Common myeloid progenitor, CD34-positive (primary cell): ENCODE measurements at regions not wholly inside any gene's neighbourhood (a gene's known extent, or its start where the extent isn't known, plus 50 kb on each side); places are given as distances from the start of the nearest gene placed in this dataset.
A peak's percentile ranks its signal among the peaks of the same experiment; 100 is the strongest.
"Not testable (repeated sequence)": the region's sequence is repeated elsewhere in the genome, so short reads cannot be mapped to it uniquely, and the experiment has no call there.

Experiments
- CTCF ChIA-PET: fragments of 350-600 bp; sonication (Branson Sonifier 250); formaldehyde crosslinking; loops from one replicate; lab custom pipeline; 2021; ENCODE audit warnings: antibody characterized with exemption; lab: Charles Lee
- POLR2A ChIA-PET: fragments of 350-600 bp; sonication (Branson Sonifier 250); formaldehyde crosslinking; loops from one replicate; lab custom pipeline; 2021; ENCODE audit warnings: antibody characterized with exemption; lab: Charles Lee
- DNase-seq, 3 donors: peaks; one replicate each; pipeline versions ENCODE4 v3.0.0 to v3.0.0-alpha.2; 2013
- H3K27ac ChIP-seq, 2 experiments: 1 replicate in 1 of 2; 2 replicates in 1 of 2; pipeline ENCODE4 v1.7.0; 2013; ENCODE audit warnings: inconsistent platforms in 2 of 2, low read length in 2 of 2, mild to moderate bottlenecking in 2 of 2, low read depth in 1 of 2, moderate library complexity in 1 of 2; ENCODE audit not compliant: severe bottlenecking in 2 of 2, insufficient read depth in 1 of 2, poor library complexity in 1 of 2
- H3K27me3 ChIP-seq, 5 experiments: replicated peaks in 2 of 5; 1 replicate in 3 of 5; 2 replicates in 2 of 5; pipeline versions ENCODE4 v1.6.1 to v1.7.0; 2013; ENCODE audit warnings: low read length in 4 of 5, mild to moderate bottlenecking in 2 of 5, moderate library complexity in 2 of 5, inconsistent platforms in 1 of 5; ENCODE audit not compliant: insufficient read depth in 5 of 5, control insufficient read depth in 4 of 5
- H3K36me3 ChIP-seq, 4 experiments: 1 replicate in 2 of 4; 2 replicates in 2 of 4; pipeline versions ENCODE4 v1.6.1 to v1.7.0; 2013; ENCODE audit warnings: low read length in 3 of 4, control low read depth in 1 of 4, mild to moderate bottlenecking in 1 of 4; ENCODE audit not compliant: control insufficient read depth in 4 of 4, insufficient read depth in 4 of 4
- H3K4me1 ChIP-seq, 4 experiments: 1 replicate in 3 of 4; 2 replicates in 1 of 4; pipeline versions ENCODE4 v1.6.1 to v1.7.1; 2013; ENCODE audit warnings: low read length in 3 of 4, mild to moderate bottlenecking in 3 of 4, control low read depth in 1 of 4, inconsistent platforms in 1 of 4, moderate library complexity in 1 of 4; ENCODE audit not compliant: control insufficient read depth in 4 of 4, insufficient read depth in 4 of 4; ENCODE audit errors: control extremely low read depth in 1 of 4
- H3K4me3 ChIP-seq, 7 experiments: 1 replicate in 4 of 7; 2 replicates in 3 of 7; pipeline versions ENCODE4 v1.5.1 to v1.7.0; 2013; ENCODE audit warnings: mild to moderate bottlenecking in 7 of 7, low read length in 6 of 7, moderate library complexity in 6 of 7, inconsistent platforms in 2 of 7, low read depth in 2 of 7, control low read depth in 1 of 7; ENCODE audit not compliant: insufficient read depth in 4 of 7, control insufficient read depth in 1 of 7; ENCODE audit errors: extremely low read depth in 1 of 7
- H3K9me3 ChIP-seq, 5 experiments: 1 replicate in 4 of 5; 2 replicates in 1 of 5; pipeline versions ENCODE4 v1.6.1 to v1.7.1; 2013; ENCODE audit warnings: low read length in 4 of 5, mild to moderate bottlenecking in 2 of 5, inconsistent platforms in 1 of 5, low read depth in 1 of 5, moderate library complexity in 1 of 5; ENCODE audit not compliant: control insufficient read depth in 4 of 5, insufficient read depth in 2 of 5; ENCODE audit errors: control extremely low read depth in 1 of 5
- WGBS: methylation state at CpG from one replicate; pipeline ENCODE4 v1.1.5; 2013; ENCODE audit not compliant: insufficient coverage; 5-methylcytosine and 5-hydroxymethylcytosine counted together

GRCh38 chr1:229729916-229730315 is 103.9 kb downstream of the URB2 start:
- H3K4me3 ChIP-seq, result no peak overlapping the region
- H3K9me3 ChIP-seq, result no peaks in the 10 kb centered on the region
- POLR2A ChIA-PET, result no interaction called here
- no peak for DNase-seq
- peaks cover 0 to 4% (median 0%) of the 10 kb centered on the region in 4 experiments for H3K4me1 ChIP-seq
- no peaks in the 10 kb centered on the region for H3K36me3 ChIP-seq
- H3K27ac ChIP-seq, result no peak overlapping the region
- CTCF ChIA-PET, result interaction anchor here (0.9 kb wide), 1 partner anchor 10 kb away, joined by 3 read pairs; no protein-coding TSS in a partner anchor
- no peaks in the 10 kb centered on the region for H3K27me3 ChIP-seq

GRCh38 chr1:229730573-229730972 is 104.5 kb downstream of the URB2 start:
- CTCF ChIA-PET, result interaction anchor here (0.6 to 0.9 kb wide), 2 partner anchors 10 to 91 kb away, joined by 3 read pairs; no protein-coding TSS in a partner anchor
- Histone ChIP-seq H3K9me3 (no peaks in the 10 kb centered on the region), H3K36me3 (no peaks in the 10 kb centered on the region), H3K4me1 (peaks cover 0 to 4% (median 0%) of the 10 kb centered on the region in 4 experiments), H3K4me3 (no peak overlapping the region), H3K27ac (no peak overlapping the region), H3K27me3 (no peaks in the 10 kb centered on the region)
- WGBS, result 80% methylated on average over 1 of the region's 1 CpG
- POLR2A ChIA-PET, result no interaction called here
- DNase-seq, result no peak

- Histone ChIP-seq H3K27me3 (no peaks in the 10 kb centered on the region), H3K36me3 (no peaks in the 10 kb centered on the region), H3K27ac (no peak overlapping the region), H3K9me3 (peaks cover 0 to 11% (median 5%) of the 10 kb centered on the region in 5 experiments), H3K4me3 (no peak overlapping the region), H3K4me1 (peaks cover 0 to 4% (median 0%) of the 10 kb centered on the region in 4 experiments)
- no CpG with 5 or more reads among the region's 3 CpGs for WGBS
- no peak for DNase-seq
- ChIA-PET POLR2A (no interaction called here), CTCF (no interaction called here)
Measured at GRCh38 chr1:229732061-229732460, 106.0 kb downstream of the URB2 start.

GRCh38 chr1:229736376-229736775 is 110.3 kb downstream of the URB2 start:
- H3K4me1 ChIP-seq, result no peaks in the 10 kb centered on the region
- H3K27ac ChIP-seq, result no peak overlapping the region
- no peak overlapping the region for H3K4me3 ChIP-seq
- H3K27me3 ChIP-seq, result no peaks in the 10 kb centered on the region
- DNase-seq, result no peak
- H3K36me3 ChIP-seq, result no peaks in the 10 kb centered on the region
- POLR2A ChIA-PET, result no interaction called here
- CTCF ChIA-PET, result no interaction called here
- H3K9me3 ChIP-seq, result peaks cover 2 to 18% (median 6%) of the 10 kb centered on the region in 5 experiments

- H3K27me3 ChIP-seq, H3K4me1 ChIP-seq, H3K4me3 ChIP-seq, POLR2A ChIA-PET, DNase-seq, H3K36me3 ChIP-seq, H3K9me3 ChIP-seq, H3K27ac ChIP-seq: not testable (repeated sequence)
- CTCF ChIA-PET, result interaction anchor here (0.8 kb wide), 1 partner anchor 29 kb away, joined by 3 read pairs; no protein-coding TSS in a partner anchor
- WGBS, result 100% methylated on average over 1 of the region's 1 CpG
Measured at GRCh38 chr1:229742614-229743013, 116.6 kb downstream of the URB2 start.

GRCh38 chr1:229749992-229750391 is 123.9 kb downstream of the URB2 start:
- no peak for DNase-seq
- Histone ChIP-seq H3K9me3 (peaks cover 0 to 2% (median 0%) of the 10 kb centered on the region in 5 experiments), H3K27ac (no peak overlapping the region), H3K36me3 (no peaks in the 10 kb centered on the region), H3K4me1 (peaks cover 0 to 16% (median 4%) of the 10 kb centered on the region in 4 experiments), H3K4me3 (no peak overlapping the region), H3K27me3 (peaks cover 0 to 2% (median 0%) of the 10 kb centered on the region in 5 experiments)
- CTCF ChIA-PET, result no interaction called here
- 80% methylated on average over 1 of the region's 4 CpGs for WGBS
- POLR2A ChIA-PET, result no interaction called here

- no peaks in the 10 kb centered on the region for H3K9me3 ChIP-seq
- ChIA-PET POLR2A (no interaction called here), CTCF (interaction anchor here (0.5 kb wide), 1 partner anchor 128 kb away, joined by 3 read pairs; no protein-coding TSS in a partner anchor)
- H3K27ac ChIP-seq, result no peak overlapping the region
- peak in 2 of 3 donors; percentile 4 to 10 for DNase-seq
- peaks cover 0 to 16% (median 4%) of the 10 kb centered on the region in 4 experiments for H3K4me1 ChIP-seq
- no peak overlapping the region for H3K4me3 ChIP-seq
- H3K36me3 ChIP-seq, result no peaks in the 10 kb centered on the region
- H3K27me3 ChIP-seq, result peaks cover 0 to 2% (median 0%) of the 10 kb centered on the region in 5 experiments
Measured at GRCh38 chr1:229751610-229752009, 125.6 kb downstream of the URB2 start.
